ENCODE measurements at regions not wholly inside any gene's neighbourhood (a gene's known extent, or its start where the extent isn't known, plus 50 kb on each side); places are given as distances from the start of the nearest gene placed in this dataset.

DNA sequence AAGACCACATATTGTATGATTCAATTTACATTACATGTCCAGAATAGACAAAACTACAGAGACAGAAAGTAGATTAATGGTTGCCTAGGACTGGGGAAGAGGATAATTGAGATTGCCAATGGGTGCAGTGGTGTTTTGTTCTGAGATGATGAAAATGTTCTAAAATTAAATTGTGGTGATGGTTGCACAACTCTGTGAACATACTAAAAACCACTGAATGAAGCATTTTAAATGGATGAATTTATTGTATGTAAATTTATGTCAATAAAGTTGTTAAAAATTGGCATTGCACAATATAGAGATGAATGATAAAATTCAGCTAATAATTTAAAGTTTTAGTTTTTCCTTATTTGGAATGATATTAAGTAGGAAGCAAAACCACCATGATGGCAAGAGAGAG, 109.5 kb upstream of the NR4A3 start:
- no peak for DNase-seq
- Histone ChIP-seq H3K4me2 (ENCODE audit: unreplicated experiment) (no peak overlapping the region), H3K79me2 (ENCODE audit: insufficient read depth) (no peaks in the 10 kb centered on the region), H2AFZ (no peak overlapping the region), H3F3A (ENCODE audit: insufficient read depth) (no peaks in the 10 kb centered on the region), H3K27me3 (replicated peaks; ENCODE audit: insufficient read depth) (no peaks in the 10 kb centered on the region), H4K20me1 (ENCODE audit: insufficient read depth) (no peaks in the 10 kb centered on the region), H3K36me3 (ENCODE audit: low read depth) (no peaks in the 10 kb centered on the region), H3K4me1 (ENCODE audit: insufficient read depth) (no peaks in the 10 kb centered on the region), H3K9me3 (ENCODE audit: low read depth) (no peaks in the 10 kb centered on the region), H3K9me2 (ENCODE audit: insufficient read depth) (no peaks in the 10 kb centered on the region), H3K4me3 (no peak overlapping the region), H3K27ac (no peak overlapping the region), H3K9ac (no peak overlapping the region)
- no peak for TF ChIP-seq EZH2 (IDR thresholded peaks at IDR 0.05; ENCODE audit: insufficient read depth, poor library complexity, severe bottlenecking)
- TF ChIP-seq EZH2phosphoT487 (IDR thresholded peaks at IDR 0.05; ENCODE audit: insufficient read depth, low read depth), result no peak
- in situ Hi-C loops (cut with MboI), result no loop called here

DNA sequence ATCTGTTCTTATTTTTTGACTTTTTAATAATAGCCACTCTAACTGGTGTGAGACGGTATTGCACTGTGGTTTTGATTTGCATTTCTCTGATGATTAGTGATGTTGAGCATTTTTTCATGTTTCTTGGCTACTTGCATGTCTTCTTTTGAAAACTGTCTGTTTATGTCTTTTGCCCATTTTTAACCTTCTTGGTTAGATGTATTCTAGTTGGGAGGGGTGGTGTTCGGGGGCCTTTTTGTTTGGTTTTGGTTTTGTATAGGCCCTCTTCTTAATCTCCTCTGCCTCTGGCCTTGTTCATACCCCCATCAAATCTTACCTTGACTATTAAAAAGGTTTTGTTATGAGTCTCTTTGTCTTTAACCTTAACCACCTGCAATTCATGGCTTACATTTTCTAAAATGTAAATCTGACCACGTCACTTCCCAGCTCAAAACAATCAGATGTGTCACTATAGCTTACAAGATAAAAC, 107.8 kb upstream of the NR4A3 start:
- in situ Hi-C loops (cut with MboI), result no loop called here
- DNase-seq, result no peak

DNA sequence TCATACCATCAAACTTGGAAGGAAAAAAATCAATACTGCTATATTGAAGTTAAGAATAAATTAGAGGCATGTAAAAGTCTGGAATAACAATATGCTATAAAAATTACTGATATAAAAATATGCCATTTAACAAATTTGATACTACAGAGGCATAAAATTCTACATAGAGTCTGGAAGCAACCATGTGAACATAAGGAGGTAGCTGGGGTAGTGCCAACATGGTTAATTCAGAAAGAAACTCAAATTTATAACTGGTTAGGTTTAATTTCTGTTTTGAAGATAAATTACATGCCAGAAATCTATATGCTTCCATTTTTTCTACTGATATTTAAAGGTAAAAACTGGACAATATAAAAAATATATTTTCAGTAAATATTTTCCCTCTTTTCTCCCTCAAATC, 103.1 kb upstream of the NR4A3 start:
- no peak for TF ChIP-seq EZH2 (IDR thresholded peaks at IDR 0.05; ENCODE audit: insufficient read depth, poor library complexity, severe bottlenecking)
- TF ChIP-seq EZH2phosphoT487 (IDR thresholded peaks at IDR 0.05; ENCODE audit: insufficient read depth, low read depth), result no peak
- in situ Hi-C loops (cut with MboI), result no loop called here
- Histone ChIP-seq H3K79me2 (ENCODE audit: insufficient read depth) (no peaks in the 10 kb centered on the region), H3K9ac (no peak overlapping the region), H3F3A (ENCODE audit: insufficient read depth) (0 out of 2 replicates have a peak, but pooled peaks cover 10% of the 10 kb centered on the region), H3K27ac (no peak overlapping the region), H2AFZ (no peak overlapping the region), H3K9me2 (ENCODE audit: insufficient read depth) (no peaks in the 10 kb centered on the region), H3K36me3 (ENCODE audit: low read depth) (no peaks in the 10 kb centered on the region), H4K20me1 (ENCODE audit: insufficient read depth) (no peaks in the 10 kb centered on the region), H3K4me2 (ENCODE audit: unreplicated experiment) (no peak overlapping the region), H3K4me1 (ENCODE audit: insufficient read depth) (peaks cover 14% of the 10 kb centered on the region), H3K4me3 (no peak overlapping the region), H3K9me3 (ENCODE audit: low read depth) (no peaks in the 10 kb centered on the region), H3K27me3 (replicated peaks; ENCODE audit: insufficient read depth) (no peaks in the 10 kb centered on the region)
- DNase-seq, result no peak

More for the DNA sequence above, 107.8 kb upstream of the NR4A3 start:
- WGBS, 2 experiments (ENCODE audit: low coverage in 1 of 2, low lambda C conversion rate in 2 of 2, missing lambda C conversion rate in 2 of 2), result 73 to 82% methylated on average over 3 of the region's 3 CpGs
- H3K9ac ChIP-seq, result no peak overlapping the region
- H3K27me3 ChIP-seq (replicated peaks; ENCODE audit: insufficient read depth), result no peaks in the 10 kb centered on the region
- H3K4me1 ChIP-seq (ENCODE audit: insufficient read depth), result no peaks in the 10 kb centered on the region
- H3K4me2 ChIP-seq (ENCODE audit: unreplicated experiment), result no peak overlapping the region
- H3K79me2 ChIP-seq (ENCODE audit: insufficient read depth), result no peaks in the 10 kb centered on the region
- H3K9me2 ChIP-seq (ENCODE audit: insufficient read depth), result no peaks in the 10 kb centered on the region
- no peaks in the 10 kb centered on the region for H3K36me3 ChIP-seq (ENCODE audit: low read depth)
- H3K27ac ChIP-seq, result no peak overlapping the region
- H3K9me3 ChIP-seq (ENCODE audit: low read depth), result no peaks in the 10 kb centered on the region
- no peak overlapping the region for H2AFZ ChIP-seq
- TF ChIP-seq EZH2phosphoT487 (IDR thresholded peaks at IDR 0.05; ENCODE audit: insufficient read depth, low read depth), result no peak
- TF ChIP-seq EZH2 (IDR thresholded peaks at IDR 0.05; ENCODE audit: insufficient read depth, poor library complexity, severe bottlenecking), result no peak
- H3K4me3 ChIP-seq, result no peak overlapping the region
- no peaks in the 10 kb centered on the region for H4K20me1 ChIP-seq (ENCODE audit: insufficient read depth)
- no peaks in the 10 kb centered on the region for H3F3A ChIP-seq (ENCODE audit: insufficient read depth)

DNA sequence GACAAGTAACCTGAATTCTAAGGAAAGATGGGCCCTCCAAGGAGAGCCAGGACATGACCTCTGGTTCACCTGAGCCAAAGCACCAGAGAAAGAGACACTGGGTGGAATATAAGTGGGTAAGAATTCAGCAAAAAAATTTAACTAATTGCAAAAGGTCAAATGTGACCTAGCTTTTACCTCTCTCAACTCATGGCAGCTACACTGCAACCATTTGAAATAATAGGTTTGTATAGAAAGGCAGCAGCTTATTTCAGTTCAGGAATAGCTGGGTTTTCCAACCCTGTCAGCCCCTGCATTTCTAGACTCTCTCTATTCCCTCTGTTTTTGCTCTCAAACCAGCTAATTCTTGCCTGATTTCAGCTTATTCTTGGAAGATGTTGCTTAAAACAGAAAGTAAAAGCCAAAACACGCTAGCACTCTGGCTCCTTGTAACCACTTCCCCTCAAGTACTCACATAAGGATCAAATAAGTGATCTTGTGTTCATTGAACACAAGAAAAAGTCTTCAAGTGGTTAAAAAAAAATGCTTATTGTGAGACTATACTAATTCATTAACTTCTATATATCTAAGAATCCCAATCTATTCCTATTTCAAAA, 101.1 kb upstream of the NR4A3 start:
- Histone ChIP-seq H2AFZ (peak overlapping the region; percentile 89), H3F3A (ENCODE audit: insufficient read depth) (0 out of 2 replicates have a peak, but pooled peaks cover 10% of the 10 kb centered on the region), H3K9me2 (ENCODE audit: insufficient read depth) (no peaks in the 10 kb centered on the region), H3K36me3 (ENCODE audit: low read depth) (no peaks in the 10 kb centered on the region), H3K9me3 (ENCODE audit: low read depth) (no peaks in the 10 kb centered on the region), H3K79me2 (ENCODE audit: insufficient read depth) (no peaks in the 10 kb centered on the region), H3K4me2 (ENCODE audit: unreplicated experiment) (peak overlapping the region; percentile 93), H3K27ac (peak overlapping the region; percentile 52), H3K9ac (peak overlapping the region; percentile 60), H4K20me1 (ENCODE audit: insufficient read depth) (no peaks in the 10 kb centered on the region), H3K27me3 (replicated peaks; ENCODE audit: insufficient read depth) (no peaks in the 10 kb centered on the region), H3K4me3 (peak overlapping the region; percentile 72), H3K4me1 (ENCODE audit: insufficient read depth) (peaks cover 14% of the 10 kb centered on the region)
- in situ Hi-C loops (cut with MboI), result no loop called here
- peak; percentile 48 for DNase-seq
- TF ChIP-seq EZH2 (IDR thresholded peaks at IDR 0.05; ENCODE audit: insufficient read depth, poor library complexity, severe bottlenecking), result no peak
- WGBS, 2 experiments (ENCODE audit: low coverage in 1 of 2, low lambda C conversion rate in 2 of 2, missing lambda C conversion rate in 2 of 2), result 0 to 7% methylated on average over 1 of the region's 1 CpG

DNA sequence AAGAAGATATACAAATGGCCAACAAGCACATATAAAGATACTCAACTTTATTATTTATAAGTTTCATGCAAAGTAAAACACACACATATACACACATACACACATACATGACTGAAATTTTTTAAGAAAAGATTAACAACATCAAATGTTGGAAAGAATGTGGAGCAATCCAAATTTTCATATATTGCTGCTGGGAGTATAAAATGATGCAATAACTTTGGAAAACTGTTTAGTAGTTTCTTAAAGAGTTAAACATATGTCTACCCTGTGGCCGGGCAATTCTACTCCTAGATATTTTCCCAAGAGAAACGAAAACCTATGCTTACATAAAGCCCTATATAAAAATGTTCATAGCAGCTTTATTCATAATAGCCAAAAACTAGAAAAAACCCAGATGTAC, 99.8 kb upstream of the NR4A3 start:
- Histone ChIP-seq H3K4me2 (ENCODE audit: unreplicated experiment) (no peak overlapping the region), H4K20me1 (ENCODE audit: insufficient read depth) (no peaks in the 10 kb centered on the region), H3K79me2 (ENCODE audit: insufficient read depth) (no peaks in the 10 kb centered on the region), H3K9me2 (ENCODE audit: insufficient read depth) (no peaks in the 10 kb centered on the region), H3K27me3 (replicated peaks; ENCODE audit: insufficient read depth) (no peaks in the 10 kb centered on the region), H3K36me3 (ENCODE audit: low read depth) (no peaks in the 10 kb centered on the region), H3K9me3 (ENCODE audit: low read depth) (no peaks in the 10 kb centered on the region), H3K9ac (no peak overlapping the region), H3F3A (ENCODE audit: insufficient read depth) (0 out of 2 replicates have a peak, but pooled peaks cover 10% of the 10 kb centered on the region), H2AFZ (no peak overlapping the region), H3K4me1 (ENCODE audit: insufficient read depth) (peaks cover 14% of the 10 kb centered on the region), H3K4me3 (no peak overlapping the region), H3K27ac (no peak overlapping the region)
- 52 to 55% methylated on average over 2 of the region's 2 CpGs for WGBS, 2 experiments (ENCODE audit: low coverage in 1 of 2, low lambda C conversion rate in 2 of 2, missing lambda C conversion rate in 2 of 2)
- TF ChIP-seq EZH2phosphoT487 (IDR thresholded peaks at IDR 0.05; ENCODE audit: insufficient read depth, low read depth) (no peak), EZH2 (IDR thresholded peaks at IDR 0.05; ENCODE audit: insufficient read depth, poor library complexity, severe bottlenecking) (no peak)
- no peak for DNase-seq
- in situ Hi-C loops (cut with MboI), result no loop called here
